HG03354 (cell line): ENCODE measurements at regions not wholly inside any gene's neighbourhood (a gene's known extent, or its start where the extent isn't known, plus 50 kb on each side); places are given as distances from the start of the nearest gene placed in this dataset.

ENCODE experiments used
- ATAC-seq: cut with Tn5 transposase; IDR thresholded peaks from one replicate; pipeline ENCODE4 v1.9.1; 2021; ENCODE audit warnings: mild to moderate bottlenecking; ENCODE audit not compliant: unreplicated experiment, poor library complexity, severe bottlenecking

DNA sequence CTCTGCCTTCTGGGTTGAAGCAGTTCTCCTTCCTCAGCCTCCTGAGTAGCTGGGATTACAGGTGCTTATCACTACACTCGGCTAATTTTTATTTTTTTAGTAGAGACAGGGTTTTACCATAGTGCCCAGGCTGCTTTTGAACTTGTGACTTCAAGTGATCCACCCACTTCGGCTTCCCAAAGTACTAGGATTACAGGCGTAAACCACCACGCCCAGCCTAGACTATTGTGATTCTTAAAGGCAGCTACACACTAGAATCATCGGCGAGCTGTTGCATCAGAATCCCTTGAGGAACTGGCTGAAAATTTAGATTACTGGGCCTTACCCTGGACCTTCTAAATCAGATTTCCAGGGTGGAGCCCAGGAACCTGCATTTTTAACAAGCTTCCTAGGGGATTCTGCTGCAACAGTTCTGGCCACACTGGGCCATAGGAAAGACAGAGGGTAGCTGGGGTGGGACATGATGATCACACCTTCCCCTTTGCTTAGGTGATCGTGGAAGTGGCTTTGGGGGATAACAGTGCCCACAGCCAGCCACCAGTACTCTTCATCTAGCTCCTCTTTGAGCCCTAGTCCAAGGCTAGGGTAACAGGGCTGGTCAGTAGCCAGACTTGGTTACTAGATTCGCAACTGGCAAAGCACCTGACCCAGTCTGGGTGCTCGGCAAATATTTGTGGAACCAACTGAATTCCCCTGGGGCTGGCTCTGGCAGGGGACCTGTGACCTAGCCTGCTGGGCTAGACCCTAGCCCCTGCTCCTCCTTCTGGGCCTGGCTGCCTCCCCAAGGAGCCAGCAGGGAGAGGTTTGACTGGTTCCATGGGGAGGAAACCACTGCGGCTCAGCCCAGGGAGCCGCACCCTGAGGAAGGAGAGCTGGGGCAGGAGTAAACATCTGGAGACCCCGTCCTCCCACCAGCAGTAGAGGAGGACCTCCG, 67.1 kb upstream of the DUSP5 start:
- no peak for ATAC-seq

DNA sequence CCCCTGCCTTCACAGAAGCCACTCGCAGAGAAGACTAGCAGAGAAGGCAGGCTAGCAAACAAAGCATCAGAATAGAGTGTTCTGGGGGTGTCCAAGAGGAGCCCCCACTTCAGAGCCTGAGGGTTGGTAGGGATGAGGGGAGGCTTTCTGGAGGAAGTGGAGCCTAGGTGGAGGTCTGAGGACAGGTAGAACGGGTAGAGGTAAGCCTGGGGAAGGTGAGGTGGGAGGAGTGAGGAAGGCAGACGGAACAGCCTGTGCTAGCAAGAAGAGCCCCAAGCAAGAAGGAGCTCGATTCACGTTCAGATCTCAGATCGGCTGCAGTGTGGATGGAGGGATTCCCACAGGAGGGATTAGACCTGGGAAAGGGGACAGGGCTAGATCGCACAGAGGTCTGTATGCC, 66.0 kb upstream of the DUSP5 start:
- ATAC-seq: no peak

GRCh38 chr10:110432084-110432483, 65.6 kb upstream of the DUSP5 start:
- no peak for ATAC-seq

DNA sequence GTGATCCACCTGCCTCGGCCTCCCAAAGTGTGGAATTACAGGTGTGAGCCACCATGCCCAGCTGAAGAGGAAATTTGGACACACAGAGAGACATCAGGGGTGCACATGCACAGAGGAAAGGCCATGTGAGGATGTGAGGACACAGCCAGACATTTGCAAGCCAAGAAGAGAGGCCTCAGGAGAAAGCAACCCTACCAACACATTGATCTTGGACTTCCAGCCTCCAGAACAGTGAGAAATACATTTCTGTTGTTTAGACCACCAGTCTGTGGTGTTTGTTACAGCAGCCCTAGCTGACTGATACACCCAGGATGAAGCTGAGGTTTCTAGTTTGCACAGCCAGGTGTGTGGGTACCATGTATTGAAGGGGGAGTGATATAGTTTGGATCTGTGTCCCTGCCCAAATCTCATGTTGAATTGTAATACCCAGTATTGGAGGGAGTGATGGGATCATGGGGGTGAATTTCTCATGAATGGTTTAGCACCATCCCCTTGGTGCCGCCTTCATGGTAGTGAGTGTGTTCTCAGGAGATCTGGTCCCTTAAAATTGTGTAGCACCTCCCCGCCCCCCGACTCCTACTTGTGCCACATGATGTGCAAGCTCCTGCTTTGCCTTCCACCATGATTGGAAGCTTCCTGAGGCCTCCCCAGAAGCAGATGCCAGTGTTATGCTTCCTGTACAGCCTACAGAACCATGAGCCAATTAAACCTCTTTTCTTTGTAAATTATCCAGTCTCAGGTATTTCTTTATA, 64.7 kb upstream of the DUSP5 start:
- no peak for ATAC-seq

DNA sequence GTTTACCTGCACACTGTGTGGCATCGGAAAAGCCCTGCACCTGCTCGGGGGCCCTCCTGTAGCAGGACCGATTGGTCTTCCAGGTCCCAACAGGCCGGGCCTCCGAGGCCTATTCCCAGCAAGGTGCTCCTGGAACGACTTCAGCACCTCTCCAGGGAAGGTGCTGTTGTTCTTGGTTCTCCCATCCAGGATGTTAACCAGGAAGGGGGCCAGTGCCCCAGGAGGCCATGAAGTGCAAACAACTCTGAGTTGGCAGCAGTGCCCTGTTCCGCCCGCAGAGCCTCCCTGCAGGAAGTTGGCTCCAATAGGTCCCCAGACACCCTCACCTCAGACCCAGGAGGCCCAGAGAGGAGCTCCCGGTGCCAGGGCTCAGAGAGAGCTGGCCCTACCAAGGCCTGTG, 64.0 kb upstream of the DUSP5 start:
- ATAC-seq: no peak

DNA sequence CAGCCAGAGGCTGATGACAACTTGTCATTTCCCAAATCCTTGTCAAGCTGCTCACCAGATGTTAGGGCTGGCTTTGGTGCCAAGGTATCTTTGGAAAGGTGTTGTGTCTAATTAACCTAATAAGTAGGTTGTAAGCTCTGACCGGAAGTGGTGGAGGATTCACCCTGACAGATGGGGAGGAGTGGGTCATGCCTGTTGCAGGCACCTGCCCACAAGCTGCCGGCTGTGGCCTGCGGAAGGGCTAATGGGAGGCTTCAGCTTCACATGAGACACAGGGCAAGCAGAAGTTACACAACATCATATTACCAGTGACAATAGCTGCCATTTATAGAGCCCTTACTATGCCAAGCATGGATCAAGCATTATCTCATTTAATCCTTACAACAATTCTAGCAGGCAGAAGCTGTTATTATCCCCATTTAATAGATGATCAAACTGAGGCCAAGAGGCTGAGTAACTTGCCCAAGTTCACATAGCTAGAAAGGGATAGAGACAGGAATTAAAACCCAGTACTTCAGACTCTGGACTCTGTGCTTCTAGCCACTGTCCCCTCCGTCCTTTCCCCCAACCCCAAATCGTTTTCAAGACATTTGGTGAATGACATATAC, 63.1 kb upstream of the DUSP5 start:
- no peak for ATAC-seq

- no peak for ATAC-seq
Observed at GRCh38 chr10:110436554-110437350, 61.0 kb upstream of the DUSP5 start.

DNA sequence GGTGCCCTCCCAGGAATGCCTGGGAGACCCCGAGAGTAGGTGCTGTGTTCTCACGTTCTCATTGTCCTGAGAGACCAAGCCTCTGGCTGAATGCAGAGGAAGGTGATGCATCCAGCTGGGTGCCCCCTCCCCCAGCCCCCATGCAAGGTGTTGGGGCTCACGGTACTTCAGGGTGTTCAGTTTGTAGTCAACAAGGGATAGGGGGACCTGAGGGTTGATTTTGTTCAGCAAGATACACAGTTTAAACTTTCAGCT, 60.4 kb upstream of the DUSP5 start:
- no peak for ATAC-seq

DNA sequence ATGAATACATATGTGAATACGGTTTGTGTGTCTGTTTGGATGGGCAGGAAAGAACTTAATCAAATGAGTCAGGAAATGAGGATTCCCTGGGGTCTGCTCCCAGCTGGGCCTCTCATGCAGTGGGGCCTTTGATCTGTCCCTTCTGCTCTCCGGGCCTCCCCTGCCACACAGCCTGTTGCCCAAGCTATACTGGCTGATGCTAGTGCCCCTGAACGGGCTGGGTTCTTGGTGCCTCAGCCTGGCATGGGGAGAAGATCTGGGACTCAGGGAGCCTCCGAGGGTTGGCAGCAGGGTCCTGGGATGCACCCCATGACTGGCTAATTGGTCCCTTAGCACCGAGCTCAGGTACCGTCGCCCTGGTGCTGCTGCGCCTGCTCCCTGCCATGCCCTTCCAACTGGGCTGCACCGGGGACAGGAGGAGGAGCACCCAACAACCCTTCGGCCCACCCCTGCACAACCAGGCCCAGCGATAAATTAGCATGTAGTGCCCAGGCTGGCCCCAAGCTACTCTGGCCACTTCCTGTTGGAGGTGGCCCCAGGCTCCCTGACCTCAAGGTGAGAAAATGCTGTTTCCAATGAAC, 59.9 kb upstream of the DUSP5 start:
- no peak for ATAC-seq

DNA sequence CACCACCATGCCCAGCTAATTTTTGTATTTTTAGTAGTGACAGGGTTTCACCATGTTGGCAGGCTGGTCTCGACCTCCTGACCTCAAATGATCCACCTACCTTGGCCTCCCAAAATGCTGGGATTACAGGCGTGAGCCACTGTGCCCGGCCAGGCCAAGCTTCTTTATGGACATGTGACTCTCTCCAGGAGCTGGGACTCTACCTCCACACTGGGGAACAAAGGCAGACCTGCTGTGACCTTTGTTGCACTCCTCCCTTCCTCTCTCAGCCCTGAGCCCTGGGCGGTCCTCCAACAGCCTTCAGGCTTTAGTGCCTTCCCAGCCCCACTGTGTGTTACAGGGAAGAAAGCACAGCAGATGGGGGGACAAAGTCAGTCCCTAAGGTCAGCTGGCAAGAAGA, 55.0 kb upstream of the DUSP5 start:
- no peak for ATAC-seq

- no peak for ATAC-seq
Observed at GRCh38 chr10:110443239-110444003, 54.3 kb upstream of the DUSP5 start.

- no peak for ATAC-seq
Observed at GRCh38 chr10:110444004-110444337, 53.7 kb upstream of the DUSP5 start.

- ATAC-seq: no peak
Observed at GRCh38 chr10:110445871-110446270, 51.8 kb upstream of the DUSP5 start.

DNA sequence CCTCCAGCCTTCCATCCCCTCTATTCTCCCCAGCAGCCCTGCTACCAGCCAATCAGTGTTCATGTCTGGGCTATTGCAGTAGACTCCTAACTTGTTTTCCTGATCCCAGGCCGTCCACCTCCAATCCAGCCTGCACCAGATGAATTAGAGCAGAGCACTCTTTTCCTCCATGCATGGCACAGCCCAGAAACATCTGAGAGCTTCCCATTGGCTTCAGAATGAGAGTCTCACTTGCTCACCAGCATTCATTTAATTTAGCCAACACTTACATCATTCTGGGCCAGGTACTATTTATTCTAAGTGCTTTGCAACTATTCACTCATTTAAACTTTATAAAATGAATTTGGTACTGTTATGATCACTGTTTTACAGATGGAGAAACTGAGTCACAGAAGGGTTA, 51.4 kb upstream of the DUSP5 start:
- ATAC-seq: no peak

GRCh38 chr10:110446954-110447608, 50.6 kb upstream of the DUSP5 start:
- no peak for ATAC-seq

- no peak for ATAC-seq
Observed at GRCh38 chr10:110447886-110448285, 49.8 kb upstream of the DUSP5 start.
